ENCODE measurements at regions not wholly inside any gene's neighbourhood (a gene's known extent, or its start where the extent isn't known, plus 50 kb on each side); places are given as distances from the start of the nearest gene placed in this dataset.
A peak's percentile ranks its signal among the peaks of the same experiment; 100 is the strongest.

GRCh38 chr9:135338546-135338945 lies 141.0 kb upstream of the PPP1R26 start:
- DNase-seq (ENCODE audit: low read depth in 2 of 2), result no peak

GRCh38 chr9:135339378-135339973 lies 140.1 kb upstream of the PPP1R26 start:
- DNase-seq (ENCODE audit: low read depth in 2 of 2), result no peak

- no peak for DNase-seq (ENCODE audit: low read depth in 2 of 2)
Measured at GRCh38 chr9:135340143-135340655, 139.4 kb upstream of the PPP1R26 start.

- no peak for DNase-seq (ENCODE audit: low read depth in 2 of 2)
Measured at GRCh38 chr9:135340726-135341475, 138.7 kb upstream of the PPP1R26 start.

- DNase-seq (ENCODE audit: low read depth in 2 of 2), result no peak
Measured at GRCh38 chr9:135341612-135342169, 137.9 kb upstream of the PPP1R26 start.

- DNase-seq (ENCODE audit: low read depth in 2 of 2), result no peak
Measured at GRCh38 chr9:135342206-135343130, 137.1 kb upstream of the PPP1R26 start.

GRCh38 chr9:135343136-135343535 lies 136.4 kb upstream of the PPP1R26 start:
- no peak for DNase-seq (ENCODE audit: low read depth in 2 of 2)

- peak; percentile 34 to 44 for DNase-seq (ENCODE audit: low read depth in 2 of 2)
Measured at GRCh38 chr9:135343837-135344522, 135.6 kb upstream of the PPP1R26 start.

- DNase-seq (ENCODE audit: low read depth in 2 of 2), result no peak
Measured at GRCh38 chr9:135344523-135344901, 135.1 kb upstream of the PPP1R26 start.

- DNase-seq (ENCODE audit: low read depth in 2 of 2), result no peak
Measured at GRCh38 chr9:135344915-135345500, 134.6 kb upstream of the PPP1R26 start.

- DNase-seq (ENCODE audit: low read depth in 2 of 2), result no peak
Measured at GRCh38 chr9:135345775-135346433, 133.7 kb upstream of the PPP1R26 start.

- no peak for DNase-seq (ENCODE audit: low read depth in 2 of 2)
Measured at GRCh38 chr9:135346438-135347050, 133.0 kb upstream of the PPP1R26 start.

GRCh38 chr9:135347461-135347860 lies 132.1 kb upstream of the PPP1R26 start:
- DNase-seq (ENCODE audit: low read depth in 2 of 2), result no peak

GRCh38 chr9:135348076-135348787 lies 131.3 kb upstream of the PPP1R26 start:
- no peak for DNase-seq (ENCODE audit: low read depth in 2 of 2)

GRCh38 chr9:135348788-135349150 lies 130.8 kb upstream of the PPP1R26 start:
- no peak for DNase-seq (ENCODE audit: low read depth in 2 of 2)

GRCh38 chr9:135349212-135350002 lies 130.2 kb upstream of the PPP1R26 start:
- no peak for DNase-seq (ENCODE audit: low read depth in 2 of 2)

GRCh38 chr9:135350003-135350315 lies 129.6 kb upstream of the PPP1R26 start:
- DNase-seq (ENCODE audit: low read depth in 2 of 2), result no peak

GRCh38 chr9:135353935-135354334 lies 125.6 kb upstream of the PPP1R26 start:
- DNase-seq (ENCODE audit: low read depth in 2 of 2), result no peak

GRCh38 chr9:135355521-135356011 lies 124.0 kb upstream of the PPP1R26 start:
- DNase-seq (ENCODE audit: low read depth in 2 of 2), result no peak
